OCI-LY1 (cell line): ENCODE measurements at regions not wholly inside any gene's neighbourhood (a gene's known extent, or its start where the extent isn't known, plus 50 kb on each side); places are given as distances from the start of the nearest gene placed in this dataset.
"Not testable (repeated sequence)": the region's sequence is repeated elsewhere in the genome, so short reads cannot be mapped to it uniquely, and the experiment has no call there.

Experiments used
- CTCF ChIP-seq: fragments of 200-600 bp; sonication (generic), shearing (Covaris generic); IDR thresholded peaks from 2 replicates; pipeline ENCODE4 v1.5.1; 2017; ENCODE audit warnings: mild to moderate bottlenecking, antibody characterized with exemption, low read length, moderate library complexity, mixed read lengths
- EZH2 ChIP-seq: fragments of 200-600 bp; sonication (generic), shearing (Covaris generic); IDR thresholded peaks from 2 replicates; pipeline ENCODE4 v1.8.0; 2017; ENCODE audit warnings: borderline replicate concordance, mixed run types, mild to moderate bottlenecking, antibody characterized with exemption, low read length, moderate library complexity, mixed read lengths

- TF ChIP-seq EZH2, CTCF: not testable (repeated sequence)
Observed at GRCh38 chr16:29292952-29293471, 113.5 kb downstream of the NPIPB11 start.
